ENCODE measurements at regions not wholly inside any gene's neighbourhood (a gene's known extent, or its start where the extent isn't known, plus 50 kb on each side); places are given as distances from the start of the nearest gene placed in this dataset.
"Not testable (repeated sequence)": the region's sequence is repeated elsewhere in the genome, so short reads cannot be mapped to it uniquely, and the experiment has no call there.

- Histone ChIP-seq H3K36me3 (ENCODE audit: control insufficient read depth, insufficient read depth, low read length) (no peaks in the 10 kb centered on the region), H3K27ac (ENCODE audit: low read depth, low read length) (no peak overlapping the region), H3K27me3 (ENCODE audit: control insufficient read depth, insufficient read depth, low read length) (no peaks in the 10 kb centered on the region), H3K4me1 (ENCODE audit: control insufficient read depth, insufficient read depth, low read length) (no peaks in the 10 kb centered on the region), H3K9ac (ENCODE audit: low read length) (no peak overlapping the region), H3K4me3 (ENCODE audit: low read length) (no peak overlapping the region)
Measured at GRCh38 chr4:45317739-45318138, 591.4 kb upstream of the GNPDA2 start.

GRCh38 chr4:45317276-45317675 lies 590.9 kb upstream of the GNPDA2 start:
- H3K36me3 ChIP-seq (ENCODE audit: control insufficient read depth, insufficient read depth, low read length), result no peaks in the 10 kb centered on the region
- H3K27ac ChIP-seq (ENCODE audit: low read depth, low read length), result no peak overlapping the region
- no peaks in the 10 kb centered on the region for H3K4me1 ChIP-seq (ENCODE audit: control insufficient read depth, insufficient read depth, low read length)
- H3K9ac ChIP-seq (ENCODE audit: low read length), result no peak overlapping the region
- no peaks in the 10 kb centered on the region for H3K27me3 ChIP-seq (ENCODE audit: control insufficient read depth, insufficient read depth, low read length)
- H3K4me3 ChIP-seq (ENCODE audit: low read length), result no peak overlapping the region

GRCh38 chr4:45316257-45316656 lies 589.9 kb upstream of the GNPDA2 start:
- H3K9ac ChIP-seq (ENCODE audit: low read length), result no peak overlapping the region
- no peak overlapping the region for H3K27ac ChIP-seq (ENCODE audit: low read depth, low read length)
- H3K36me3 ChIP-seq (ENCODE audit: control insufficient read depth, insufficient read depth, low read length), result no peaks in the 10 kb centered on the region
- H3K27me3 ChIP-seq (ENCODE audit: control insufficient read depth, insufficient read depth, low read length), result no peaks in the 10 kb centered on the region
- no peak overlapping the region for H3K4me3 ChIP-seq (ENCODE audit: low read length)
- H3K4me1 ChIP-seq (ENCODE audit: control insufficient read depth, insufficient read depth, low read length), result no peaks in the 10 kb centered on the region

GRCh38 chr4:45302828-45303227 lies 576.5 kb upstream of the GNPDA2 start:
- no peak overlapping the region for H3K4me3 ChIP-seq (ENCODE audit: low read length)
- H3K27me3 ChIP-seq (ENCODE audit: control insufficient read depth, insufficient read depth, low read length), result no peaks in the 10 kb centered on the region
- no peak overlapping the region for H3K27ac ChIP-seq (ENCODE audit: low read depth, low read length)
- H3K36me3 ChIP-seq (ENCODE audit: control insufficient read depth, insufficient read depth, low read length), result no peaks in the 10 kb centered on the region
- H3K4me1 ChIP-seq (ENCODE audit: control insufficient read depth, insufficient read depth, low read length), result no peaks in the 10 kb centered on the region
- H3K9ac ChIP-seq (ENCODE audit: low read length), result no peak overlapping the region

- Histone ChIP-seq H3K36me3 (ENCODE audit: control insufficient read depth, insufficient read depth, low read length) (no peaks in the 10 kb centered on the region), H3K4me3 (ENCODE audit: low read length) (no peak overlapping the region), H3K4me1 (ENCODE audit: control insufficient read depth, insufficient read depth, low read length) (no peaks in the 10 kb centered on the region), H3K9ac (ENCODE audit: low read length) (no peak overlapping the region), H3K27me3 (ENCODE audit: control insufficient read depth, insufficient read depth, low read length) (no peaks in the 10 kb centered on the region), H3K27ac (ENCODE audit: low read depth, low read length) (no peak overlapping the region)
Measured at GRCh38 chr4:45294464-45294863, 568.1 kb upstream of the GNPDA2 start.

GRCh38 chr4:45293335-45293734 lies 567.0 kb upstream of the GNPDA2 start:
- no peak overlapping the region for H3K9ac ChIP-seq (ENCODE audit: low read length)
- no peaks in the 10 kb centered on the region for H3K27me3 ChIP-seq (ENCODE audit: control insufficient read depth, insufficient read depth, low read length)
- H3K4me3 ChIP-seq (ENCODE audit: low read length), result no peak overlapping the region
- no peak overlapping the region for H3K27ac ChIP-seq (ENCODE audit: low read depth, low read length)
- no peaks in the 10 kb centered on the region for H3K36me3 ChIP-seq (ENCODE audit: control insufficient read depth, insufficient read depth, low read length)
- no peaks in the 10 kb centered on the region for H3K4me1 ChIP-seq (ENCODE audit: control insufficient read depth, insufficient read depth, low read length)

GRCh38 chr4:45292844-45293243 lies 566.5 kb upstream of the GNPDA2 start:
- H3K27me3 ChIP-seq (ENCODE audit: control insufficient read depth, insufficient read depth, low read length), result no peaks in the 10 kb centered on the region
- no peaks in the 10 kb centered on the region for H3K4me1 ChIP-seq (ENCODE audit: control insufficient read depth, insufficient read depth, low read length)
- no peaks in the 10 kb centered on the region for H3K36me3 ChIP-seq (ENCODE audit: control insufficient read depth, insufficient read depth, low read length)
- no peak overlapping the region for H3K9ac ChIP-seq (ENCODE audit: low read length)
- no peak overlapping the region for H3K27ac ChIP-seq (ENCODE audit: low read depth, low read length)
- no peak overlapping the region for H3K4me3 ChIP-seq (ENCODE audit: low read length)

- Histone ChIP-seq H3K4me1 (ENCODE audit: control insufficient read depth, insufficient read depth, low read length) (no peaks in the 10 kb centered on the region), H3K27me3 (ENCODE audit: control insufficient read depth, insufficient read depth, low read length) (no peaks in the 10 kb centered on the region), H3K4me3 (ENCODE audit: low read length) (no peak overlapping the region), H3K9ac (ENCODE audit: low read length) (no peak overlapping the region), H3K36me3 (ENCODE audit: control insufficient read depth, insufficient read depth, low read length) (no peaks in the 10 kb centered on the region), H3K27ac (ENCODE audit: low read depth, low read length) (no peak overlapping the region)
Measured at GRCh38 chr4:45284400-45285085, 558.2 kb upstream of the GNPDA2 start.

- Histone ChIP-seq H3K9ac (ENCODE audit: low read length) (no peak overlapping the region), H3K27me3 (ENCODE audit: control insufficient read depth, insufficient read depth, low read length) (no peaks in the 10 kb centered on the region), H3K4me1 (ENCODE audit: control insufficient read depth, insufficient read depth, low read length) (no peaks in the 10 kb centered on the region), H3K36me3 (ENCODE audit: control insufficient read depth, insufficient read depth, low read length) (no peaks in the 10 kb centered on the region), H3K27ac (ENCODE audit: low read depth, low read length) (no peak overlapping the region), H3K4me3 (ENCODE audit: low read length) (no peak overlapping the region)
Measured at GRCh38 chr4:45283352-45283751, 557.0 kb upstream of the GNPDA2 start.

- no peak overlapping the region for H3K27ac ChIP-seq (ENCODE audit: low read depth, low read length)
- H3K9ac ChIP-seq (ENCODE audit: low read length), result no peak overlapping the region
- H3K4me3 ChIP-seq (ENCODE audit: low read length), result no peak overlapping the region
- H3K27me3 ChIP-seq (ENCODE audit: control insufficient read depth, insufficient read depth, low read length), result no peaks in the 10 kb centered on the region
- no peaks in the 10 kb centered on the region for H3K4me1 ChIP-seq (ENCODE audit: control insufficient read depth, insufficient read depth, low read length)
- H3K36me3 ChIP-seq (ENCODE audit: control insufficient read depth, insufficient read depth, low read length), result no peaks in the 10 kb centered on the region
Measured at GRCh38 chr4:45280121-45280520, 553.8 kb upstream of the GNPDA2 start.

GRCh38 chr4:45275862-45276261 lies 549.5 kb upstream of the GNPDA2 start:
- no peaks in the 10 kb centered on the region for H3K4me1 ChIP-seq (ENCODE audit: control insufficient read depth, insufficient read depth, low read length)
- no peak overlapping the region for H3K4me3 ChIP-seq (ENCODE audit: low read length)
- no peaks in the 10 kb centered on the region for H3K27me3 ChIP-seq (ENCODE audit: control insufficient read depth, insufficient read depth, low read length)
- H3K36me3 ChIP-seq (ENCODE audit: control insufficient read depth, insufficient read depth, low read length), result no peaks in the 10 kb centered on the region
- H3K9ac ChIP-seq (ENCODE audit: low read length), result no peak overlapping the region
- H3K27ac ChIP-seq (ENCODE audit: low read depth, low read length), result no peak overlapping the region

- H3K27ac ChIP-seq (ENCODE audit: low read depth, low read length); H3K36me3 ChIP-seq (ENCODE audit: control insufficient read depth, insufficient read depth, low read length); H3K4me1 ChIP-seq (ENCODE audit: control insufficient read depth, insufficient read depth, low read length); H3K9ac ChIP-seq (ENCODE audit: low read length); H3K27me3 ChIP-seq (ENCODE audit: control insufficient read depth, insufficient read depth, low read length); H3K4me3 ChIP-seq (ENCODE audit: low read length): not testable (repeated sequence)
Measured at GRCh38 chr4:45248106-45248505, 521.8 kb upstream of the GNPDA2 start.

- H3K27ac ChIP-seq (ENCODE audit: low read depth, low read length), result no peak overlapping the region
- H3K36me3 ChIP-seq (ENCODE audit: control insufficient read depth, insufficient read depth, low read length), result no peaks in the 10 kb centered on the region
- H3K27me3 ChIP-seq (ENCODE audit: control insufficient read depth, insufficient read depth, low read length), result no peaks in the 10 kb centered on the region
- no peak overlapping the region for H3K9ac ChIP-seq (ENCODE audit: low read length)
- H3K4me3 ChIP-seq (ENCODE audit: low read length), result no peak overlapping the region
- no peaks in the 10 kb centered on the region for H3K4me1 ChIP-seq (ENCODE audit: control insufficient read depth, insufficient read depth, low read length)
Measured at GRCh38 chr4:45241976-45242375, 515.6 kb upstream of the GNPDA2 start.
